Tibial nerve (tissue), 4 donors: ENCODE measurements at regions not wholly inside any gene's neighbourhood (a gene's known extent, or its start where the extent isn't known, plus 50 kb on each side); places are given as distances from the start of the nearest gene placed in this dataset.

Experiments used
- DNase-seq, 2 donors: peaks; one replicate each; pipeline ENCODE4 v3.0.0-alpha.2; 2019; ENCODE audit warnings: low spot score in 2 of 2
- H3K27ac ChIP-seq, 4 donors: fragments of 200-600 bp; sonication (generic) in 3 of 4; one replicate each; pipeline ENCODE4 v1.5.1; 2017 to 2019; ENCODE audit warnings: mild to moderate bottlenecking in 1 of 4
- H3K27me3 ChIP-seq, 2 donors: fragments of 200-600 bp; sonication (generic) in 1 of 2; one replicate each; pipeline versions ENCODE4 v1.5.1 to v1.6.0; 2017 to 2019
- H3K36me3 ChIP-seq, 3 donors: fragments of 200-600 bp; sonication (generic); one replicate each; pipeline ENCODE4 v1.5.1; 2018 to 2019
- H3K4me1 ChIP-seq, 4 donors: fragments of 200-600 bp; sonication (generic) in 3 of 4; one replicate each; pipeline ENCODE4 v1.5.1; 2017 to 2019
- H3K4me3 ChIP-seq, 4 donors: fragments of 200-600 bp; sonication (generic) in 3 of 4; one replicate each; pipeline ENCODE4 v1.5.1; 2017 to 2019; ENCODE audit warnings: mild to moderate bottlenecking in 1 of 4, moderate library complexity in 1 of 4
- H3K9me3 ChIP-seq, 4 donors: fragments of 200-600 bp; sonication (generic) in 3 of 4; one replicate each; pipeline ENCODE4 v1.5.1; 2017 to 2019
- EP300 ChIP-seq, 2 donors: sonication (generic); formaldehyde crosslinking; IDR thresholded peaks; one replicate each; pipeline ENCODE4 v1.6.1; 2017; ENCODE audit warnings: antibody characterized with exemption in 2 of 2, mild to moderate bottlenecking in 1 of 2
- POLR2A ChIP-seq, 2 donors: fragments of 450-650 bp; IDR thresholded peaks; one replicate each; pipeline ENCODE4 v1.6.1; 2017; ENCODE audit warnings: antibody characterized with exemption in 2 of 2, mild to moderate bottlenecking in 2 of 2, moderate library complexity in 2 of 2
- WGBS, 2 donors: methylation state at CpG; one replicate each; pipeline ENCODE4 v1.1.5; 2018; 5-methylcytosine and 5-hydroxymethylcytosine counted together
- TF ChIP-seq, protein P1 (sequence below), 5 experiments: fragments of 200-600 bp in 3 of 5; fragments of 450-650 bp in 2 of 5; sonication (generic) in 3 of 5; IDR thresholded peaks; one replicate each; pipeline ENCODE4 v1.5.1; 2016 to 2019; ENCODE audit warnings: antibody characterized with exemption in 5 of 5, mild to moderate bottlenecking in 3 of 5, moderate library complexity in 2 of 5

DNA sequence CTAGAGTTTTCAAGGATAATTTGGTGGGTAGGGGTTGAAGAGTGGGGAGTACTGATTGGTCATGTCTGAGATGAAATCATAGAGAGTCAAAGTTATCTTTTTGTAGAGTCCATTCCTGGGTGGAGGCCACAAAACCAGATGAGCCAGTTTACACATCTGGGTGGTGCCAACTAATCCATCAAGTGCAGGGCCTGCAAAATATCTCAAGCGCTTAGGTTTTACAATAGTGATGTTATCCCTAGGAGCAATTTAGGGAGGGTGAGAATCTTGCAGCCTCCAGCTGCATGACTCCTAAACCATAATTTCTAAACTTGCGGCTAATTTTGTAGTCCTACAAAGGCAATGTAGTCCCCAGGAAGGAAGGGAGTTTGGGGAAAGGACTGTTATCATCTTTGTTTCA, 988.3 kb upstream of the LCORL start:
- no peaks in the 10 kb centered on the region for H3K27me3 ChIP-seq
- TF ChIP-seq EP300 (IDR thresholded peaks at IDR 0.05) (no peak), POLR2A (IDR thresholded peaks at IDR 0.05) (no peak)
- TF ChIP-seq, protein P1, sequence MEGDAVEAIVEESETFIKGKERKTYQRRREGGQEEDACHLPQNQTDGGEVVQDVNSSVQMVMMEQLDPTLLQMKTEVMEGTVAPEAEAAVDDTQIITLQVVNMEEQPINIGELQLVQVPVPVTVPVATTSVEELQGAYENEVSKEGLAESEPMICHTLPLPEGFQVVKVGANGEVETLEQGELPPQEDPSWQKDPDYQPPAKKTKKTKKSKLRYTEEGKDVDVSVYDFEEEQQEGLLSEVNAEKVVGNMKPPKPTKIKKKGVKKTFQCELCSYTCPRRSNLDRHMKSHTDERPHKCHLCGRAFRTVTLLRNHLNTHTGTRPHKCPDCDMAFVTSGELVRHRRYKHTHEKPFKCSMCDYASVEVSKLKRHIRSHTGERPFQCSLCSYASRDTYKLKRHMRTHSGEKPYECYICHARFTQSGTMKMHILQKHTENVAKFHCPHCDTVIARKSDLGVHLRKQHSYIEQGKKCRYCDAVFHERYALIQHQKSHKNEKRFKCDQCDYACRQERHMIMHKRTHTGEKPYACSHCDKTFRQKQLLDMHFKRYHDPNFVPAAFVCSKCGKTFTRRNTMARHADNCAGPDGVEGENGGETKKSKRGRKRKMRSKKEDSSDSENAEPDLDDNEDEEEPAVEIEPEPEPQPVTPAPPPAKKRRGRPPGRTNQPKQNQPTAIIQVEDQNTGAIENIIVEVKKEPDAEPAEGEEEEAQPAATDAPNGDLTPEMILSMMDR (IDR thresholded peaks at IDR 0.05): no peak
- no peak overlapping the region for H3K4me3 ChIP-seq
- H3K36me3 ChIP-seq: no peaks in the 10 kb centered on the region
- H3K9me3 ChIP-seq: peaks cover 0 to 2% (median 0%) of the 10 kb centered on the region in 4 donors
- no peak for DNase-seq
- WGBS, 2 donors: 76 to 77% methylated on average over 2 of the region's 2 CpGs
- H3K4me1 ChIP-seq: no peaks in the 10 kb centered on the region
- H3K27ac ChIP-seq: no peak overlapping the region

DNA sequence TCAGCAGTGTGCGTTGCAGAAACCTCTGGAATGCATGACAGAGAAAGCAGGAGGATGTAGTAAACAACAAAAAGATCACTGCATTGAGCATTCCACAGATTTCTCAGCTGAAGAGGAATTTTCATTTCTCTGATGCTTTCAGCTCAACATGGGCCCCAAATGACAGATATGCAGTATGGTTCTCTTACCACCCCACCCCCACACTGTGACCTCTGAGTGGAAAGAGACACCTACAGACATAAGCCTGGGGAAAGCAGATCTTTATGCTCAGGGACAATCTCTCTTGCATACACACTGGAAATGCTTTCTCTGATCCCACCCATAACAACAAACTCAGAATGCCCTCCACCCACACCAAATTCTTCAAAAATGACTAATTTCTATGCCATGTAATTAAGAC, 983.7 kb upstream of the LCORL start:
- 10 to 15% methylated on average over 1 of the region's 1 CpG for WGBS, 2 donors
- Histone ChIP-seq H3K4me1 (no peaks in the 10 kb centered on the region), H3K4me3 (no peak overlapping the region), H3K9me3 (peaks cover 0 to 7% (median 0%) of the 10 kb centered on the region in 4 donors), H3K36me3 (no peaks in the 10 kb centered on the region), H3K27ac (no peak overlapping the region), H3K27me3 (no peaks in the 10 kb centered on the region)
- TF ChIP-seq, protein P1 (IDR thresholded peaks at IDR 0.05): no peak
- no peak for TF ChIP-seq EP300 (IDR thresholded peaks at IDR 0.05)
- TF ChIP-seq POLR2A (IDR thresholded peaks at IDR 0.05): no peak
- no peak for DNase-seq

DNA sequence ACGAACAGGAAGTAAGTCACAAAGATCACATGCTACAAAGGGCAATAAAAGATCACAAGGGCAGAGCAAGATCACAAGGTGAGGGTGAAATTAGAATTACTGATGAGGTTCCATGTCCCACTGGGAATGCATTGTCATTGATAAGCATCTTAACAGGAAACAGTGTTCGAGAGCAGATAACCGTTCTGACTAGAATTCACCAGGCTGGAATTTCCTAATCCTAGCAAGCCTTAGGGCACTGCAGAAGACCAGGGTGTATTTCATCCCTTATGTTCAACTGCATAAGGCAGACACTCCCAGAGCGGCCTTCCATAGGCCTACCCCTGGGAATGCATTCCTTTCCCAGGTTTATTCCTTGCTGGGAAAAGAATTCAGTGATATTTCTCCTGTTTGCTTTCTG, 980.6 kb upstream of the LCORL start:
- Histone ChIP-seq H3K27ac (no peak overlapping the region), H3K4me1 (no peaks in the 10 kb centered on the region), H3K27me3 (no peaks in the 10 kb centered on the region), H3K36me3 (no peaks in the 10 kb centered on the region), H3K9me3 (peaks cover 0 to 21% (median 0%) of the 10 kb centered on the region in 4 donors), H3K4me3 (no peak overlapping the region)
- TF ChIP-seq EP300 (IDR thresholded peaks at IDR 0.05) (no peak), POLR2A (IDR thresholded peaks at IDR 0.05) (no peak)
- TF ChIP-seq, protein P1 (IDR thresholded peaks at IDR 0.05): no peak
- whole genome bisulfite sequencing, 2 donors: 78 to 83% methylated on average over 4 of the region's 4 CpGs
- no peak for DNase-seq

DNA sequence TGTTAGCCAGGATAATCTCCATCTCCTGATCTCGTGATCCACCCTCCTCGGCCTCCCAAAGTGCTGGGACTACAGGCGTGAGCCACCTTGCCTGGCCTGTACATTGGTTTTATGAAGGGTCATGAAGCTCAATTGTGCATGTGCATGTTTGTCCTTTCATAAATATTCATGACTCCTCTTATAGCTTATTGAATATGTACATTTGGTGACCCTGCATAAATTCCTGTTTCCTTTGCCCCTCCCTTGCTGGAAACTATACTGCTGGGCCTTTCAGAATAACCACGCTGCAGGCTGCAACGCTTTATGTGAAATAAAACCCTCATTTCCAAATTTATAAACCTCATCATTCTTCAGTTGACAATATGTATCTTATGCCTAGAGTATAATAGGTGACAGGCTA, 978.0 kb upstream of the LCORL start:
- no peak overlapping the region for H3K27ac ChIP-seq
- H3K4me1 ChIP-seq: no peaks in the 10 kb centered on the region
- H3K9me3 ChIP-seq: peaks cover 0 to 24% (median 0%) of the 10 kb centered on the region in 4 donors
- DNase-seq: no peak
- no peak for TF ChIP-seq POLR2A (IDR thresholded peaks at IDR 0.05)
- TF ChIP-seq, protein P1 (IDR thresholded peaks at IDR 0.05): no peak
- no peaks in the 10 kb centered on the region for H3K27me3 ChIP-seq
- no peak overlapping the region for H3K4me3 ChIP-seq
- WGBS, 2 donors: 82 to 95% methylated on average over 5 of the region's 5 CpGs
- H3K36me3 ChIP-seq: no peaks in the 10 kb centered on the region

DNA sequence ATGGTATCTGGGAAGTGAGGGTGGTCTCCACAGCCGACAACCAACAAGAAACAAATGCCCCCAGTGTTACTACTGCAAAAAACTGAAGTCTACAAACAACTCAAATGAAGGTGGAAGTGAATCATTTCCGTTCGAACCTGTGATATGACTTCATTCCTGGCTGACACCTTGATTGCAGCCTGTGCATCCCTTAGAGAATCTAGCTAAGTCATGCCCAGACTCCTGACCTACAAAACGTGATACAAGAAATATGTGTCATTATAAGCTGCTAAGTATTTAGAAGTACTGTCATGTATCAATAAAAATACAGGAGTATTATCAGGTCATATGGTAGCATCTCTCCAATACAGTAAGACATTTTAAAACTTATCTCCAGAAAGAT, 959.7 kb upstream of the LCORL start:
- no peak for DNase-seq
- 86 to 93% methylated on average over 4 of the region's 4 CpGs for WGBS, 2 donors
- Histone ChIP-seq H3K9me3 (no peaks in the 10 kb centered on the region), H3K36me3 (no peaks in the 10 kb centered on the region), H3K27me3 (no peaks in the 10 kb centered on the region), H3K27ac (no peak overlapping the region), H3K4me3 (no peak overlapping the region), H3K4me1 (no peaks in the 10 kb centered on the region)
- TF ChIP-seq POLR2A (IDR thresholded peaks at IDR 0.05) (no peak), EP300 (IDR thresholded peaks at IDR 0.05) (no peak)
- TF ChIP-seq, protein P1 (IDR thresholded peaks at IDR 0.05): no peak
